ENCODE measurements at regions not wholly inside any gene's neighbourhood (a gene's known extent, or its start where the extent isn't known, plus 50 kb on each side); places are given as distances from the start of the nearest gene placed in this dataset.

DNA sequence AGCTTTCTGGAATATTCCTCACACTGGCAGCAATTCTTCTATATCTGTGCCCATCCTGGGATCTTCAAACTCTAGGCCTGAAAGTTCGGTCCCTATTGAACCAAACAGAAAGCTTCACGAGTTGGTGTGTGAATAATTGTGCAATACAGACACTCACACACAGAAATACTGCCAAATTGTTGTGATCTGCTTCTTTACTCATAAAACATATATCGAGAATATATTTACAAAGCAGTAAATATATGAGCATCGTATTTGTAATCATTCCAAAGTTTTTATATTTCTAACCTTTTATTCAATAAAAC, 56.6 kb upstream of the BEX4 start:
- no peak overlapping the region for H3K4me3 Mint-ChIP-seq
- H3K27me3 Mint-ChIP-seq (ENCODE audit: low read depth) = peaks cover 5% of the 10 kb centered on the region
- H3K36me3 Mint-ChIP-seq = no peaks in the 10 kb centered on the region
- CTCF ChIA-PET = interaction anchor here (0.9 kb wide), 1 partner anchor 152 kb away, joined by 3 read pairs; no protein-coding TSS in a partner anchor
- H3K4me1 Mint-ChIP-seq = peaks cover 13% of the 10 kb centered on the region
- no peaks in the 10 kb centered on the region for H3K9me3 Mint-ChIP-seq
- no peak for DNase-seq (ENCODE audit: low spot score)
- no peak overlapping the region for H3K27ac Mint-ChIP-seq
- POLR2A ChIA-PET = no interaction called here
- no peak for ATAC-seq
- TF ChIP-seq, protein P1, sequence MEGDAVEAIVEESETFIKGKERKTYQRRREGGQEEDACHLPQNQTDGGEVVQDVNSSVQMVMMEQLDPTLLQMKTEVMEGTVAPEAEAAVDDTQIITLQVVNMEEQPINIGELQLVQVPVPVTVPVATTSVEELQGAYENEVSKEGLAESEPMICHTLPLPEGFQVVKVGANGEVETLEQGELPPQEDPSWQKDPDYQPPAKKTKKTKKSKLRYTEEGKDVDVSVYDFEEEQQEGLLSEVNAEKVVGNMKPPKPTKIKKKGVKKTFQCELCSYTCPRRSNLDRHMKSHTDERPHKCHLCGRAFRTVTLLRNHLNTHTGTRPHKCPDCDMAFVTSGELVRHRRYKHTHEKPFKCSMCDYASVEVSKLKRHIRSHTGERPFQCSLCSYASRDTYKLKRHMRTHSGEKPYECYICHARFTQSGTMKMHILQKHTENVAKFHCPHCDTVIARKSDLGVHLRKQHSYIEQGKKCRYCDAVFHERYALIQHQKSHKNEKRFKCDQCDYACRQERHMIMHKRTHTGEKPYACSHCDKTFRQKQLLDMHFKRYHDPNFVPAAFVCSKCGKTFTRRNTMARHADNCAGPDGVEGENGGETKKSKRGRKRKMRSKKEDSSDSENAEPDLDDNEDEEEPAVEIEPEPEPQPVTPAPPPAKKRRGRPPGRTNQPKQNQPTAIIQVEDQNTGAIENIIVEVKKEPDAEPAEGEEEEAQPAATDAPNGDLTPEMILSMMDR (IDR thresholded peaks at IDR 0.05) = no peak
- TF ChIP-seq ZNF232 (CRISPR knock-in tag; IDR thresholded peaks at IDR 0.05) (no peak), TEAD4 (CRISPR knock-in tag; IDR thresholded peaks at IDR 0.05) (no peak), ESRRA (CRISPR knock-in tag; IDR thresholded peaks at IDR 0.05; ENCODE audit: borderline replicate concordance) (no peak), ZBTB21 (CRISPR knock-in tag; IDR thresholded peaks at IDR 0.05; ENCODE audit: borderline replicate concordance) (no peak), CREB1 (CRISPR knock-in tag; IDR thresholded peaks at IDR 0.05) (no peak), ZNF121 (CRISPR knock-in tag; IDR thresholded peaks at IDR 0.05) (no peak), HMGA2 (CRISPR knock-in tag; IDR thresholded peaks at IDR 0.05) (no peak)
- TF ChIP-seq, protein P2, sequence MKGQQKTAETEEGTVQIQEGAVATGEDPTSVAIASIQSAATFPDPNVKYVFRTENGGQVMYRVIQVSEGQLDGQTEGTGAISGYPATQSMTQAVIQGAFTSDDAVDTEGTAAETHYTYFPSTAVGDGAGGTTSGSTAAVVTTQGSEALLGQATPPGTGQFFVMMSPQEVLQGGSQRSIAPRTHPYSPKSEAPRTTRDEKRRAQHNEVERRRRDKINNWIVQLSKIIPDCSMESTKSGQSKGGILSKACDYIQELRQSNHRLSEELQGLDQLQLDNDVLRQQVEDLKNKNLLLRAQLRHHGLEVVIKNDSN (CRISPR knock-in tag; IDR thresholded peaks at IDR 0.05) = no peak
- TF ChIP-seq, protein P3, sequence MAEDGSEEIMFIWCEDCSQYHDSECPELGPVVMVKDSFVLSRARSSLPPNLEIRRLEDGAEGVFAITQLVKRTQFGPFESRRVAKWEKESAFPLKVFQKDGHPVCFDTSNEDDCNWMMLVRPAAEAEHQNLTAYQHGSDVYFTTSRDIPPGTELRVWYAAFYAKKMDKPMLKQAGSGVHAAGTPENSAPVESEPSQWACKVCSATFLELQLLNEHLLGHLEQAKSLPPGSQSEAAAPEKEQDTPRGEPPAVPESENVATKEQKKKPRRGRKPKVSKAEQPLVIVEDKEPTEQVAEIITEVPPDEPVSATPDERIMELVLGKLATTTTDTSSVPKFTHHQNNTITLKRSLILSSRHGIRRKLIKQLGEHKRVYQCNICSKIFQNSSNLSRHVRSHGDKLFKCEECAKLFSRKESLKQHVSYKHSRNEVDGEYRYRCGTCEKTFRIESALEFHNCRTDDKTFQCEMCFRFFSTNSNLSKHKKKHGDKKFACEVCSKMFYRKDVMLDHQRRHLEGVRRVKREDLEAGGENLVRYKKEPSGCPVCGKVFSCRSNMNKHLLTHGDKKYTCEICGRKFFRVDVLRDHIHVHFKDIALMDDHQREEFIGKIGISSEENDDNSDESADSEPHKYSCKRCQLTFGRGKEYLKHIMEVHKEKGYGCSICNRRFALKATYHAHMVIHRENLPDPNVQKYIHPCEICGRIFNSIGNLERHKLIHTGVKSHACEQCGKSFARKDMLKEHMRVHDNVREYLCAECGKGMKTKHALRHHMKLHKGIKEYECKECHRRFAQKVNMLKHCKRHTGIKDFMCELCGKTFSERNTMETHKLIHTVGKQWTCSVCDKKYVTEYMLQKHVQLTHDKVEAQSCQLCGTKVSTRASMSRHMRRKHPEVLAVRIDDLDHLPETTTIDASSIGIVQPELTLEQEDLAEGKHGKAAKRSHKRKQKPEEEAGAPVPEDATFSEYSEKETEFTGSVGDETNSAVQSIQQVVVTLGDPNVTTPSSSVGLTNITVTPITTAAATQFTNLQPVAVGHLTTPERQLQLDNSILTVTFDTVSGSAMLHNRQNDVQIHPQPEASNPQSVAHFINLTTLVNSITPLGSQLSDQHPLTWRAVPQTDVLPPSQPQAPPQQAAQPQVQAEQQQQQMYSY (CRISPR knock-in tag; IDR thresholded peaks at IDR 0.05) = no peak
- TF ChIP-seq, protein P4, sequence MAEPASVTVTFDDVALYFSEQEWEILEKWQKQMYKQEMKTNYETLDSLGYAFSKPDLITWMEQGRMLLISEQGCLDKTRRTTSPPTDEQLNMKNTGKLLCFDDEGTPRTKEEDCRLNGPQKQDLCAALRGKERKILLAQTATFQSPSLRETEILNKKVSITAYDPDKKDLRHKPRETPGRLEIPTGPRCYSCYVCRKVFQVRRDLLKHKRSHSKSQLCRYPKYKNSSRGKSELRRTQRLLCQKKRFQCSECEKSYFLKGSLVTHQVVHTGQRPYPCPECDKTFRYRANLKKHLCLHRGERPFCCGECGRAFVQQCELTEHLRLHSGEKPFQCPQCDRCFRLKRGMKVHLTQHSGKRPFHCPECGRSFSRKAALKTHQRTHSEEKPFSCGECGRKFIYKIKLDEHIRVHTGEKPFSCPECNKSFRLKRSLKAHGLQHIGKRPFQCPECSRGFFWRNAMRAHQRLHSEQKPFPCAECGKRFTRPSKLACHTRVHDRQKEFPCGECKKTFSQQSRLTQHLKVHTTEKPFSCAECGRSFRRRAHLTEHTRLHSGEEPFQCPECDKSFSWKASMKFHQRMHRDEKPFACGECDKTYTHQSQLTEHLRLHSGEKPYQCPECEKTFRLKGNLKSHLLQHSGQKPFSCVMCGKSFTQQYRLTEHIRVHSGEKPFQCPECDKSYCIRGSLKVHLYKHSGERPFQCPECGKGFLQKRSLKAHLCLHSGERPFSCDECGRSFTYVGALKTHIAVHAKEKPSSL (CRISPR knock-in tag; conservative IDR thresholded peaks at IDR 0.05) = no peak
- TF ChIP-seq, protein P5, sequence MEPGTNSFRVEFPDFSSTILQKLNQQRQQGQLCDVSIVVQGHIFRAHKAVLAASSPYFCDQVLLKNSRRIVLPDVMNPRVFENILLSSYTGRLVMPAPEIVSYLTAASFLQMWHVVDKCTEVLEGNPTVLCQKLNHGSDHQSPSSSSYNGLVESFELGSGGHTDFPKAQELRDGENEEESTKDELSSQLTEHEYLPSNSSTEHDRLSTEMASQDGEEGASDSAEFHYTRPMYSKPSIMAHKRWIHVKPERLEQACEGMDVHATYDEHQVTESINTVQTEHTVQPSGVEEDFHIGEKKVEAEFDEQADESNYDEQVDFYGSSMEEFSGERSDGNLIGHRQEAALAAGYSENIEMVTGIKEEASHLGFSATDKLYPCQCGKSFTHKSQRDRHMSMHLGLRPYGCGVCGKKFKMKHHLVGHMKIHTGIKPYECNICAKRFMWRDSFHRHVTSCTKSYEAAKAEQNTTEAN (CRISPR knock-in tag; IDR thresholded peaks at IDR 0.05) = no peak
- TF ChIP-seq, protein P6, sequence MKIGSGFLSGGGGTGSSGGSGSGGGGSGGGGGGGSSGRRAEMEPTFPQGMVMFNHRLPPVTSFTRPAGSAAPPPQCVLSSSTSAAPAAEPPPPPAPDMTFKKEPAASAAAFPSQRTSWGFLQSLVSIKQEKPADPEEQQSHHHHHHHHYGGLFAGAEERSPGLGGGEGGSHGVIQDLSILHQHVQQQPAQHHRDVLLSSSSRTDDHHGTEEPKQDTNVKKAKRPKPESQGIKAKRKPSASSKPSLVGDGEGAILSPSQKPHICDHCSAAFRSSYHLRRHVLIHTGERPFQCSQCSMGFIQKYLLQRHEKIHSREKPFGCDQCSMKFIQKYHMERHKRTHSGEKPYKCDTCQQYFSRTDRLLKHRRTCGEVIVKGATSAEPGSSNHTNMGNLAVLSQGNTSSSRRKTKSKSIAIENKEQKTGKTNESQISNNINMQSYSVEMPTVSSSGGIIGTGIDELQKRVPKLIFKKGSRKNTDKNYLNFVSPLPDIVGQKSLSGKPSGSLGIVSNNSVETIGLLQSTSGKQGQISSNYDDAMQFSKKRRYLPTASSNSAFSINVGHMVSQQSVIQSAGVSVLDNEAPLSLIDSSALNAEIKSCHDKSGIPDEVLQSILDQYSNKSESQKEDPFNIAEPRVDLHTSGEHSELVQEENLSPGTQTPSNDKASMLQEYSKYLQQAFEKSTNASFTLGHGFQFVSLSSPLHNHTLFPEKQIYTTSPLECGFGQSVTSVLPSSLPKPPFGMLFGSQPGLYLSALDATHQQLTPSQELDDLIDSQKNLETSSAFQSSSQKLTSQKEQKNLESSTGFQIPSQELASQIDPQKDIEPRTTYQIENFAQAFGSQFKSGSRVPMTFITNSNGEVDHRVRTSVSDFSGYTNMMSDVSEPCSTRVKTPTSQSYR (CRISPR knock-in tag; IDR thresholded peaks at IDR 0.05) = no peak
- TF ChIP-seq, protein P7, sequence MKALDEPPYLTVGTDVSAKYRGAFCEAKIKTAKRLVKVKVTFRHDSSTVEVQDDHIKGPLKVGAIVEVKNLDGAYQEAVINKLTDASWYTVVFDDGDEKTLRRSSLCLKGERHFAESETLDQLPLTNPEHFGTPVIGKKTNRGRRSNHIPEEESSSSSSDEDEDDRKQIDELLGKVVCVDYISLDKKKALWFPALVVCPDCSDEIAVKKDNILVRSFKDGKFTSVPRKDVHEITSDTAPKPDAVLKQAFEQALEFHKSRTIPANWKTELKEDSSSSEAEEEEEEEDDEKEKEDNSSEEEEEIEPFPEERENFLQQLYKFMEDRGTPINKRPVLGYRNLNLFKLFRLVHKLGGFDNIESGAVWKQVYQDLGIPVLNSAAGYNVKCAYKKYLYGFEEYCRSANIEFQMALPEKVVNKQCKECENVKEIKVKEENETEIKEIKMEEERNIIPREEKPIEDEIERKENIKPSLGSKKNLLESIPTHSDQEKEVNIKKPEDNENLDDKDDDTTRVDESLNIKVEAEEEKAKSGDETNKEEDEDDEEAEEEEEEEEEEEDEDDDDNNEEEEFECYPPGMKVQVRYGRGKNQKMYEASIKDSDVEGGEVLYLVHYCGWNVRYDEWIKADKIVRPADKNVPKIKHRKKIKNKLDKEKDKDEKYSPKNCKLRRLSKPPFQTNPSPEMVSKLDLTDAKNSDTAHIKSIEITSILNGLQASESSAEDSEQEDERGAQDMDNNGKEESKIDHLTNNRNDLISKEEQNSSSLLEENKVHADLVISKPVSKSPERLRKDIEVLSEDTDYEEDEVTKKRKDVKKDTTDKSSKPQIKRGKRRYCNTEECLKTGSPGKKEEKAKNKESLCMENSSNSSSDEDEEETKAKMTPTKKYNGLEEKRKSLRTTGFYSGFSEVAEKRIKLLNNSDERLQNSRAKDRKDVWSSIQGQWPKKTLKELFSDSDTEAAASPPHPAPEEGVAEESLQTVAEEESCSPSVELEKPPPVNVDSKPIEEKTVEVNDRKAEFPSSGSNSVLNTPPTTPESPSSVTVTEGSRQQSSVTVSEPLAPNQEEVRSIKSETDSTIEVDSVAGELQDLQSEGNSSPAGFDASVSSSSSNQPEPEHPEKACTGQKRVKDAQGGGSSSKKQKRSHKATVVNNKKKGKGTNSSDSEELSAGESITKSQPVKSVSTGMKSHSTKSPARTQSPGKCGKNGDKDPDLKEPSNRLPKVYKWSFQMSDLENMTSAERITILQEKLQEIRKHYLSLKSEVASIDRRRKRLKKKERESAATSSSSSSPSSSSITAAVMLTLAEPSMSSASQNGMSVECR (CRISPR knock-in tag; IDR thresholded peaks at IDR 0.05; ENCODE audit: borderline replicate concordance) = no peak
- TF ChIP-seq, protein P8, sequence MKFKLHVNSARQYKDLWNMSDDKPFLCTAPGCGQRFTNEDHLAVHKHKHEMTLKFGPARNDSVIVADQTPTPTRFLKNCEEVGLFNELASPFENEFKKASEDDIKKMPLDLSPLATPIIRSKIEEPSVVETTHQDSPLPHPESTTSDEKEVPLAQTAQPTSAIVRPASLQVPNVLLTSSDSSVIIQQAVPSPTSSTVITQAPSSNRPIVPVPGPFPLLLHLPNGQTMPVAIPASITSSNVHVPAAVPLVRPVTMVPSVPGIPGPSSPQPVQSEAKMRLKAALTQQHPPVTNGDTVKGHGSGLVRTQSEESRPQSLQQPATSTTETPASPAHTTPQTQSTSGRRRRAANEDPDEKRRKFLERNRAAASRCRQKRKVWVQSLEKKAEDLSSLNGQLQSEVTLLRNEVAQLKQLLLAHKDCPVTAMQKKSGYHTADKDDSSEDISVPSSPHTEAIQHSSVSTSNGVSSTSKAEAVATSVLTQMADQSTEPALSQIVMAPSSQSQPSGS (CRISPR knock-in tag; IDR thresholded peaks at IDR 0.05; ENCODE audit: borderline replicate concordance, low read depth) = no peak
- TF ChIP-seq, protein P9, sequence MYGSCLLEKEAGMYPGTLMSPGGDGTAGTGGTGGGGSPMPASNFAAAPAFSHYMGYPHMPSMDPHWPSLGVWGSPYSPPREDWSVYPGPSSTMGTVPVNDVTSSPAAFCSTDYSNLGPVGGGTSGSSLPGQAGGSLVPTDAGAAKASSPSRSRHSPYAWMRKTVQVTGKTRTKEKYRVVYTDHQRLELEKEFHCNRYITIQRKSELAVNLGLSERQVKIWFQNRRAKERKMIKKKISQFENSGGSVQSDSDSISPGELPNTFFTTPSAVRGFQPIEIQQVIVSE (CRISPR knock-in tag; IDR thresholded peaks at IDR 0.05; ENCODE audit: borderline replicate concordance) = no peak
- TF ChIP-seq, protein P10, sequence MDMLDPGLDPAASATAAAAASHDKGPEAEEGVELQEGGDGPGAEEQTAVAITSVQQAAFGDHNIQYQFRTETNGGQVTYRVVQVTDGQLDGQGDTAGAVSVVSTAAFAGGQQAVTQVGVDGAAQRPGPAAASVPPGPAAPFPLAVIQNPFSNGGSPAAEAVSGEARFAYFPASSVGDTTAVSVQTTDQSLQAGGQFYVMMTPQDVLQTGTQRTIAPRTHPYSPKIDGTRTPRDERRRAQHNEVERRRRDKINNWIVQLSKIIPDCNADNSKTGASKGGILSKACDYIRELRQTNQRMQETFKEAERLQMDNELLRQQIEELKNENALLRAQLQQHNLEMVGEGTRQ (CRISPR knock-in tag; IDR thresholded peaks at IDR 0.05) = no peak
